ENCODE measurements at regions not wholly inside any gene's neighbourhood (a gene's known extent, or its start where the extent isn't known, plus 50 kb on each side); places are given as distances from the start of the nearest gene placed in this dataset.

- Histone ChIP-seq H3K36me3 (ENCODE audit: control insufficient read depth, insufficient read depth, low read length) (no peaks in the 10 kb centered on the region), H3K27me3 (ENCODE audit: control insufficient read depth, insufficient read depth, low read length) (no peaks in the 10 kb centered on the region), H3K9ac (ENCODE audit: low read depth, low read length) (no peak overlapping the region), H3K4me3 (ENCODE audit: insufficient read depth, low read depth, low read length) (no peak overlapping the region), H3K4me1 (ENCODE audit: control insufficient read depth, insufficient read depth, low read length) (no peaks in the 10 kb centered on the region), H3K23ac (ENCODE audit: low read depth, low read length) (no peak overlapping the region), H3K9me3 (ENCODE audit: control insufficient read depth, insufficient read depth, low read length) (peaks cover 70% of the 10 kb centered on the region), H4K8ac (ENCODE audit: low read depth in 2 of 2, low read length in 2 of 2) (no peak overlapping the region), H3K4me2 (ENCODE audit: low read depth, low read length) (no peak overlapping the region), H3K79me1 (ENCODE audit: low read depth in 1 of 2, low read length in 2 of 2) (no peaks in the 10 kb centered on the region), H2AK5ac (ENCODE audit: low read depth, low read length) (no peak overlapping the region), H3K14ac (replicated peaks; ENCODE audit: low read depth, low read length) (no peak overlapping the region), H2BK15ac (ENCODE audit: low read depth, low read length) (no peak overlapping the region), H2BK120ac (ENCODE audit: low read depth, low read length) (no peak overlapping the region), H2AK9ac (replicated peaks; ENCODE audit: low read depth, low read length, poor library complexity) (peak overlapping the region; percentile 37), H2BK20ac (ENCODE audit: low read depth, low read length) (no peak overlapping the region), H2BK5ac (ENCODE audit: low read depth, low read length, poor library complexity, severe bottlenecking) (no peak overlapping the region), H4K20me1 (ENCODE audit: insufficient read depth, low read length) (no peaks in the 10 kb centered on the region), H3K56ac (ENCODE audit: extremely low read depth, insufficient read depth, low read length) (no peak overlapping the region), H2AFZ (replicated peaks; ENCODE audit: low read length, poor library complexity) (no peak overlapping the region), H3K18ac (ENCODE audit: low read depth, low read length) (no peak overlapping the region), H3K9me1 (ENCODE audit: insufficient read depth, low read length) (no peaks in the 10 kb centered on the region), H4K5ac (ENCODE audit: low read depth, low read length) (no peak overlapping the region), H4K91ac (ENCODE audit: insufficient read depth, low read depth, low read length) (no peak overlapping the region), H3K4ac (ENCODE audit: low read depth, low read length) (no peak overlapping the region), H3K27ac (ENCODE audit: insufficient read depth, low read length) (no peak overlapping the region)
- no TSS peak for BruUV-seq (replicated peaks)
- intact Hi-C loops (cut with micrococcal nuclease) (no loop called here), dilution Hi-C loops (cut with HindIII; ENCODE audit: low sequenced_read_pairs, unreplicated experiment) (no loop called here), in situ Hi-C loops (cut with MboI; ENCODE audit: low sequenced_read_pairs) (no loop called here)
- POLR2A ChIA-PET (ENCODE audit: unreplicated experiment), result no interaction called here
- ATAC-seq (ENCODE audit: low read depth) (no peak), DNase-seq (no peak)
- CTCF ChIA-PET, result no interaction called here
- WGBS, 2 experiments (ENCODE audit: extremely low coverage in 2 of 2, insufficient read length in 1 of 2), result no CpG with 5 or more reads among the region's 5 CpGs
- no peak for TF ChIP-seq FOS (IDR thresholded peaks at IDR 0.05; ENCODE audit: low read depth, low read length)
- TF ChIP-seq MAZ (IDR thresholded peaks at IDR 0.05; ENCODE audit: borderline replicate concordance, low read depth, low read length), result no peak
- no peak for TF ChIP-seq MXI1 (IDR thresholded peaks at IDR 0.05; ENCODE audit: borderline replicate concordance, low read depth, low read length)
Measured at GRCh38 chr10:130477360-130477759, 341.2 kb downstream of the GLRX3 start.
